ENCODE measurements at regions not wholly inside any gene's neighbourhood (a gene's known extent, or its start where the extent isn't known, plus 50 kb on each side); places are given as distances from the start of the nearest gene placed in this dataset.

- DNase-seq: no peak
These were observed 325.6 kb upstream of the TNP1 start for GRCh38 chr2:217185265-217185995.

- DNase-seq: no peak
These were observed 324.4 kb upstream of the TNP1 start for GRCh38 chr2:217184242-217184641.

DNA sequence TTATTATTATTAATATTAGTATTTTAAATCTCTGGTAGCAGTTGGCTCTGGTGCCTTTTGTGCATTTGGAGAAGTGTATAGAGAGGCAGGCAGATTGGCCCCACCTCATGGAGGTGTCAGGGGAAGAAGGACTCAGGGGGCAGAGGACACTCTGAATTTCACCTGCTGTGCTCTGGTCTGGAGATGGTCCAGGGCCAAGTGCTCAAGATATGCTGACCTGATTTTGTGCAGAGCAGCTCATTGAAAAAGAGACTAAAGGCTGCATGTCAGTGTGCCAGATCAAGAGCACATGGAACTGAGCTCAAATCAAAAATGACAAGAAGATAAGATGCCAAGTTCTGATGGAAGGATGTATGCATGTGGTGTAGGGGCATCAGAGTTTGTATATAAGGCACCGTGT lies 323.6 kb upstream of the TNP1 start:
- DNase-seq: no peak

- no peak for DNase-seq
These were observed 323.1 kb upstream of the TNP1 start for GRCh38 chr2:217182926-217183325.

GRCh38 chr2:217181512-217181911 lies 321.6 kb upstream of the TNP1 start:
- no peak for DNase-seq

GRCh38 chr2:217179854-217180253 lies 320.0 kb upstream of the TNP1 start:
- DNase-seq: no peak

DNA sequence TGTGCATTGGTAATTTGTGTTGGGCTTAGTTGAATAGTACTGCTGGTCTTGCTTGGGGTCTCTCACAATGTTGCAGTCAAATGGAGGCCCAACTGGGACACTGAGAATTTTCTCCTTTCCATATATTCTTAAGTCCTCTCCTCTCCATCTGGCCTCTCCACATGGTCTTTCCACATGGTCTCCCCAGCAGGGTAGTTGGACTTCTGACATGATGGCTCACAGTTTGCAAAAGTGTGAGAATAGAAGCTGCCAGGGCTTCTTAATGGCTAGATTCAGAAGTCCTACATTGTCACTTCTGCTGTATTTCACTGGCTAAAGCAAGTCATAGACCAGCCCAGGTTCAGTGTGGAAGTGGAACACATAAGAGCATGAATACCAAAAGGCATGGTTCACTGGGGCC lies 318.5 kb upstream of the TNP1 start:
- DNase-seq: no peak

DNA sequence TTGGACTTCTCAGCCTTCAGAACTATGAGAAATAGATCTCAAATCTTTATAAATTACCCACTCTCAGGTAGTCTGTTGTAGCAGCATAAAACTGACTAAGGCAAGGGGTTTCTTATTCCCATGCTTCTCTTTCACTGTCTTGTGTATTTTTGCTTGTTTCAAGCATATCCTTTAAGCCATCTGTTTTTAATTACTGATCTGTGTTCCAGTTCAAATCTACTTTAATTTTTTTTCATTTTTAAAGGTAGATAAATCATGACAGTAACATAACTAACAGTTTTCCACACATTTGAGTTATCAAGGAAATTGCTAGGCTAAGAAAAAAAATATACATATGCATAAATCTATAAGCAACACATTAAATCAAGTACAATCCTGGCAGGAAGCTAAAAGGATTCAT lies 317.9 kb upstream of the TNP1 start:
- no peak for DNase-seq

- DNase-seq: no peak
These were observed 312.0 kb upstream of the TNP1 start for GRCh38 chr2:217171874-217172273.

GRCh38 chr2:217168496-217168895 lies 308.6 kb upstream of the TNP1 start:
- DNase-seq: no peak

- DNase-seq: no peak
These were observed 307.7 kb upstream of the TNP1 start for GRCh38 chr2:217167531-217167930.

DNA sequence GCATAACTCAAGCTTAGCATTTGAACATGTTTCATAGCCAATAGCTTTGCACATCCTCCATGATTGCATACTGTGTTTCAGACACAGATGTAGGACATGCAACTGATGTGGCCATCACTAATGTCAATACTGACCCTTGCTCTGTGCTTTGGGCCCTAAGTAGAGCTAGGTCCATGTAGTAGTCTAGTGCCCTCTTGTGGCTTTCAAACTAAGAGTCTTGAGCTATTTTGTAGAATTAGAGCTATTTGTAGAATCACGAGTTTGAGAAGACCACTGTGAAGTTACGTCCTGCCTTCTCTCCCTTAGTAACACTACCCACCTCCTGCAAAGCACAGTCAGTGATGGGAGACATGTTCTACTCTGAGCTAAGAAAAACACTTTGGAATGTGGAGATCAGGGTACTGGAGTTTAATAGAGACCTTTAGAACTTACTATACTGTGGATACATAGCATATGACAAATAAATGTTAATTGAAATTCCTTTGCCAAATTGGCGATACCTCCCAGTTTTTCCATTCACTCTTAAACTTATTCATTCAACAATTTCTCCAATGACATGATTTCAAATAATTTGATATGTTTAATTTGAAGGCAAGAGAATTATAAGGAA lies 306.5 kb upstream of the TNP1 start:
- peak; percentile 65 to 82 (median 75) for DNase-seq

GRCh38 chr2:217165547-217165946 lies 305.7 kb upstream of the TNP1 start:
- DNase-seq: no peak

DNA sequence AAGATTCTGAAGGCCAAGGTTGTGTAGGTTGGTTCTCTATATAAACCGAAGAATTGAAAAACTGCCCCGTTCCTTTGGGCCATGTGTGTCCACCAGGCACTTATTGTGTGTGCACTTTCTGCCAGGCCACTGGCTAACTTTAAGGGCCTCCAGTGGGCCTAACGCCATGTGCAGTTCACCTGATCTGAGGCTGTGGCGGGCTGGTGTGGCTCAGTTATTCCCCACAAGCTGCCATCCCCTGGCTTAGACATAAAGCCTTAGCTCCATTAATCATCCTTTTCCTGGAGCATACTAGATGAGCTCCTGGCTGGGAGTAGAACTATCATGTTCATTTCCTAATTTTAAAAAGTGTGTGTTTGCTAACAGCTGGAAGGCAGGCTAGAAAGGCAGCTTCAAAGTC lies 304.1 kb upstream of the TNP1 start:
- no peak for DNase-seq

DNA sequence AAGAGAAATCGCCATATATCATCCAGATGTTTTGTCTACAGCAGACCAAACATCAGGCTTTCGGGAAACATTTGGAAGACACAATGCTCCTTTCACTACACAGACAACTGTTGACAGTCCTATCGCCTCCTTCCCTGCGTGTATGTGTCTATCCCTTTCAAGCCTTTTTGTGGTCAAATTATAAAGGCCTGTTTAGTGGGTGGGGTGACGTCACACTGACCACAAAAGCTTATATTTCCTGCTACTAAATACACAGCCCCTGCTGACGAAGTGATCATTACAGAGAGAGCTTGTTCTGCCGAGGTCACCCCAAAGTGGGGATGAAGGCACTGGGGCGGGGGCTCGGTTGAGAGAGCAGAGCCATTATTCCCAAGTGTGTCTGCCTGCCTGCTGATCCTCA lies 302.7 kb upstream of the TNP1 start:
- DNase-seq: peak; percentile 65 to 75 (median 74)

DNA sequence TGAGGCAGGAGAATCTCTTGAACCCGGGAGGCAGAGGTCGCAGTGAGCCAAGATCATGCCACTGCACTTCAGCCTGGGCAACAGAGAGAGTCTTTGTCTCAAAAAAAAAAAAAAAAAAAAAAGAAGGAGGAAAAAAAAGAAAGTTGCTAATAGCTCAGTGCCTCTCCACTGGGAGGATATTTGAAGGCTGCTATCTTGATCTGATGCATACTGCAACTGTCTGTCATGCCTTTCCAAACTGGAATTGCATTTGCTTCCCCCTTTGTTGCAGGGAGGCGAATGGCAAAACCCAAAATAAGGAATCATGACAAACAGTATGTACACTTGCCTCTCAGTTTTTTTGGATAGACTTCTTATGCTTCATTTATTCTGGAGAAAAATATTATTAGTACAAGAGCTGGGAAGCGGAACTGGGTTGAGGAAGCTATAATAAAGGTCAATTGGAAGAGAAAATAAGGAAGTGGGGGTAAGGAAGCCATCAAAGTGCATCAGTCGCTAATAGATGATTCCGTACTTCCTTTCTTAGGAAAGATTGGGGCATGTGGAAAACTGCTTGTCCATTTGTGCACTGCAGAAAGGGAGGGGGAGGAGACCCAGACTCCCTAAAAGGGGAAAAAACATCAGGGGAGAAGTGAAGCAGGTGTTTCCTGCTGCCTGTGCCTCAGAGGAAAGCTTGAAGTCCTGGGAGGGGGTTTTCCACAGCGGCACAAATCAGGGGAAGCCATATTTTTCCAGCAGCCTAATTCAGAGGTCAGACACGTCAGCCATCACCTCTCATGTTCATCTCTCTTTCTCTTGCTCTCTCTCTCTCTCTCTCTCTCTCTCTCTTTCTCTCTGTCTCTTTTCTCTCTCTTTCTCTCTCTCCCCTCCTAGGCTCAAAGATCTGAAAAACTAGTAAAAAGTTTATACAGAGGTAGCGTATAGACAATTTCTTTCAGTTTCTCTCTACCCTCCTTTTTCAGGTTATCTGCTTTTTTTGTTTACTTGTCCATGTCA lies 301.4 kb upstream of the TNP1 start:
- DNase-seq: peak; percentile 50 to 73 (median 71)

DNA sequence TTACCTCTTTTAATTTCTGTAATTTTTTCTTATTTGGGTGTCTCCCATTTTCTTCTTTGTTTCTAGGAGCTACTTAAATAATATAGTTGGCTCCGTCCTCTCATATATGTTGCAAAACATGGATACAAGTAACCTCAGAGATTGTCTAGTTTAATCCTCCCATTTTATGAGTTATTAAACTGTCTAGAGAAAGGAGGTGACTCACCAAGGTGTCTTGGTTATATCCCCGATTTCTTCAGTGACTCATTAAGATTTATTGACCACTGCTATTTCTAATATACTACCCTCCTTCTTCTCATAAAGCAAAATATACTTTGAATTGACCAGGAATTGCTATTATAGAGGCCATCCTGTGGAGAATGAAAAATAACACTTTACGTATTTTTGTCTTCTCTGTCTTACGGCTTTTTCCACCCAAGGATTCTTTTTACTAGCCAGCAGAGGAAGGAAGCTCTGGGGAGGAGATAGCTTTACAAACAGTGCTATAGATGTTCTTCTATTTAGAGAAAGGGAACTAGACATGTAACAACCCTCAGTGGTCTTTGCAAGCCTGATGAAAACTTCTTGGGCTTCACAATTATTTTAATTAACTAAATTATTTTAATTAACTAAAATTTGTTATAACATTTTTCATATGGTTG lies 300.4 kb upstream of the TNP1 start:
- no peak for DNase-seq

DNA sequence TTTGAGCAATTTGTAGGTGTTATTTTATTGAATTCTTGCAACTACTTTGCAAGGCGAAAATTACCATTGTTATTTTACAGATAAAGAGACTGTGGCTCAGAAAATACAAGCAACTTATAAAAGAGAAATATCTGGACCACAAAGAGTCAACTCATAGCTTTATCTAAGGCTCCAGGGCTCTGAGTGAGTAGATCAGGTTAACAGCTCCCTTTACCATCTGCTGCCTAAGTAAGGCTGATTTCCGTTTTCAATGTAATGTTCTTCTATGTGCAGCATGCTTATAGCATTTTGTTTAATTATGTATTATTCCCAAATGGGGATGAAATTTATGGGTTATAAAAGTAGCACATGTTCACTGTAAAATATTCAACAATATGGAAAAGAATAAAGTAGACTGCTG lies 299.1 kb upstream of the TNP1 start:
- no peak for DNase-seq

DNA sequence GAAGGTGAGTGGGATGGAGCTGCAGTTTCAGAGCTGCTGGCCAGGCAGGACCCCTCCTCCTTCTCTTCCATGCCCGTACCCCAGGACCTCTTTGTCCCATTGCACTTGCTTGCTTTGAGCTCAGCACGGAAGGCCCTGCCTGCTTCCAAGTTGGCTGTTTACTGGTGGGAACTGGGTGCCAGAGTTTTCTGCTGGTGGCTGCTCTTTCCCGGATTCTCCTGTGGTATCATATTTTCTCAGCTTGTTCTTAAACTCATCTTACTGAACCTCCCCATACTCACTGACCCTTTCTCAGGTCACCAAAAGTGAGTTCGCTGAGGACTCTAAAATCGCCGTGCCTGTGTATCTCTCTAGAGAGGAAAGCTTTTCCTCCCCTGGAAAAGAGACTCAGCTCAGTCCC lies 297.7 kb upstream of the TNP1 start:
- DNase-seq: no peak

DNA sequence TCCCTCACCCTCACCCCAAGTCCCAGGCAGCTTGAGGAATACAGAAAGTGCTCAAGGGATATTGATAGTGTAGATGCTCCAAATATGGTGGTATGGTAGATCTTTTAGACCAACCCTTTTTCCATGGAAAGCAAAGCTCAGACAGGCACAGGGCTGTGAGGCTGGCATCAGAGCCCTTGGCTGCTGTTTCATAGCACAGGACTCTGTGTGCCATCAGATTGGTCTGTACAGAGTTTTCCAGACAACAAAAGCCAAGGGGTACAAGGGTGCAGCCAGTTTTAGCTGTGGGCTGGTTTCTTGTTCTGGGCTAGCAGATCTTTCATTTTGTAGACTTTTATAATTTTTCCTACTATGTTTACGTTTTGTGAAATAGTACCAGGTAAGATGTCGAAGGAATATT lies 296.9 kb upstream of the TNP1 start:
- DNase-seq: no peak

GRCh38 chr2:217154923-217155322 lies 295.1 kb upstream of the TNP1 start:
- no peak for DNase-seq

GRCh38 chr2:217153510-217153909 lies 293.6 kb upstream of the TNP1 start:
- DNase-seq: no peak

GRCh38 chr2:217152831-217153230 lies 293.0 kb upstream of the TNP1 start:
- no peak for DNase-seq
